Caco-2 (cell line): ENCODE measurements at regions not wholly inside any gene's neighbourhood (a gene's known extent, or its start where the extent isn't known, plus 50 kb on each side); places are given as distances from the start of the nearest gene placed in this dataset.

ENCODE experiments used
- BruUV-seq: library from RNA; stranded (reverse); fragments of 400-500 nt; replicated peaks from 2 replicates; lab custom pipeline; 2021; lab: Mats Ljungman, UMichigan
- CTCF ChIA-PET: fragments of 300-600 bp; sonication (Branson Sonifier 250); formaldehyde crosslinking; loops from one replicate; lab custom pipeline; 2022; ENCODE audit warnings: antibody characterized with exemption; lab: Charles Lee
- POLR2A ChIA-PET: fragments of 300-600 bp; sonication (Branson Sonifier 250); formaldehyde crosslinking; loops from one replicate; lab custom pipeline; 2022; ENCODE audit warnings: antibody characterized with exemption; lab: Charles Lee
- DNase-seq, 2 experiments: peaks; one replicate each; pipeline versions ENCODE4 v3.0.0 to v3.0.0-alpha.2; 2020 to 2022
- H3K27me3 ChIP-seq: replicated peaks from 2 replicates; pipeline ENCODE4 v1.6.0; 2011; ENCODE audit warnings: low read length; ENCODE audit not compliant: control insufficient read depth, insufficient read depth
- H3K36me3 ChIP-seq: 2 replicates; pipeline ENCODE4 v1.5.1; 2011; ENCODE audit warnings: low read length; ENCODE audit not compliant: control insufficient read depth, insufficient read depth
- H3K4me1 ChIP-seq: fragments of 250-450 bp; sonication (Bioruptor Pico); 2 replicates; pipeline ENCODE4 v1.5.1; 2020; ENCODE audit warnings: mild to moderate bottlenecking
- H3K4me3 ChIP-seq: 2 replicates; pipeline ENCODE4 v1.5.1; 2011; ENCODE audit warnings: low read depth, mild to moderate bottlenecking, control low read depth, low read length
- H3K9me3 ChIP-seq: fragments of 250-450 bp; sonication (Bioruptor Pico); 2 replicates; pipeline ENCODE4 v1.5.1; 2020; ENCODE audit warnings: mild to moderate bottlenecking, moderate library complexity
- H3K27ac Mint-ChIP-seq: one replicate; pipeline ENCODE4 v1.8.0; 2022; ENCODE audit warnings: mixed read lengths; ENCODE audit not compliant: unreplicated experiment
- H3K27me3 Mint-ChIP-seq: one replicate; pipeline ENCODE4 v1.8.0; 2022; ENCODE audit warnings: mixed read lengths; ENCODE audit not compliant: insufficient read depth, unreplicated experiment
- H3K36me3 Mint-ChIP-seq: one replicate; pipeline ENCODE4 v1.8.0; 2022; ENCODE audit warnings: mild to moderate bottlenecking, mixed read lengths; ENCODE audit not compliant: insufficient read depth, unreplicated experiment
- H3K4me1 Mint-ChIP-seq: one replicate; pipeline ENCODE4 v1.8.0; 2022; ENCODE audit warnings: low read depth, mixed read lengths; ENCODE audit not compliant: unreplicated experiment
- H3K4me3 Mint-ChIP-seq: one replicate; pipeline ENCODE4 v1.8.0; 2022; ENCODE audit warnings: mild to moderate bottlenecking, moderate library complexity, mixed read lengths; ENCODE audit not compliant: unreplicated experiment
- H3K9me3 Mint-ChIP-seq: one replicate; pipeline ENCODE4 v1.8.0; 2022; ENCODE audit warnings: mixed read lengths; ENCODE audit not compliant: unreplicated experiment
- intact Hi-C: fragments of 100-400 bp; cut with micrococcal nuclease; formaldehyde crosslinking; loops from one replicate; pipeline ENCODE4 v1.10.0; 2022; ENCODE audit not compliant: unreplicated experiment
- TF ChIP-seq, protein P1 (sequence below), 2 experiments: fragments of 200-600 bp in 1 of 2; IDR thresholded peaks; 1 replicate in 1 of 2; 2 replicates in 1 of 2; pipeline versions ENCODE4 v1.5.1 to v1.8.0; 2011 to 2022; ENCODE audit warnings: antibody characterized with exemption in 1 of 2, control low read depth in 1 of 2, inconsistent platforms in 1 of 2, low read depth in 1 of 2, low read length in 1 of 2, mild to moderate bottlenecking in 1 of 2, moderate library complexity in 1 of 2; ENCODE audit not compliant: insufficient read depth in 1 of 2, severe bottlenecking in 1 of 2, unreplicated experiment in 1 of 2

DNA sequence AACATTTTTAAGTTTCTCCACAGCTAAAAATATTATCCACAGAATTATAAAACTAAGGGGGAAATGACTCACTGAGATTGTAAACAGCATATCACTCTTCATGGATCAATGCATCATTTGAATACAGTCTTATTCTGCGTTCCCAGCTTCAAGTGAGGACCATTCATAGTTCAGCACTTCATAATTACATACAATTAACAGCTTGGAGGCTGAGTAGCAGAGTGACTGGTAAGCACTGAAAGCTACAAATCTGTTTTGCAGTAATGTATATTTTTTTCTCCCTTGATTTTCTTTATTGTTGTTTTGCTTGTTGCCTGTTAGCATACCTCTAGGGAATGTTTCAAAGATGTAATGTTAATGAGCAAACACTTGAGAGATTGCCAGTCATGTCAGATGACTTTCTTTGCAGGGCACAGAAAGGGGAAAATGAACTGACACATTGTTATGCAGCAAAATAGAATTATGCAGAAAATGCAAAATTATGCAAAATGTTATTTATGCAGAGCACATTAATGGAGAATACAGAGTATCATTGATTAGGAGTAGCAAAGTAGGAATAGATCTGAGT lies 138.6 kb downstream of the RPS29 start:
- Mint-ChIP-seq H3K27me3 (no peaks in the 10 kb centered on the region), H3K9me3 (no peaks in the 10 kb centered on the region), H3K27ac (no peak overlapping the region), H3K4me3 (no peak overlapping the region), H3K4me1 (no peaks in the 10 kb centered on the region), H3K36me3 (no peaks in the 10 kb centered on the region)
- ChIA-PET POLR2A (no interaction called here), CTCF (interaction anchor here (1.7 kb wide), 1 partner anchor 14 kb away, joined by 4 read pairs; no protein-coding TSS in a partner anchor)
- TF ChIP-seq, protein P1, sequence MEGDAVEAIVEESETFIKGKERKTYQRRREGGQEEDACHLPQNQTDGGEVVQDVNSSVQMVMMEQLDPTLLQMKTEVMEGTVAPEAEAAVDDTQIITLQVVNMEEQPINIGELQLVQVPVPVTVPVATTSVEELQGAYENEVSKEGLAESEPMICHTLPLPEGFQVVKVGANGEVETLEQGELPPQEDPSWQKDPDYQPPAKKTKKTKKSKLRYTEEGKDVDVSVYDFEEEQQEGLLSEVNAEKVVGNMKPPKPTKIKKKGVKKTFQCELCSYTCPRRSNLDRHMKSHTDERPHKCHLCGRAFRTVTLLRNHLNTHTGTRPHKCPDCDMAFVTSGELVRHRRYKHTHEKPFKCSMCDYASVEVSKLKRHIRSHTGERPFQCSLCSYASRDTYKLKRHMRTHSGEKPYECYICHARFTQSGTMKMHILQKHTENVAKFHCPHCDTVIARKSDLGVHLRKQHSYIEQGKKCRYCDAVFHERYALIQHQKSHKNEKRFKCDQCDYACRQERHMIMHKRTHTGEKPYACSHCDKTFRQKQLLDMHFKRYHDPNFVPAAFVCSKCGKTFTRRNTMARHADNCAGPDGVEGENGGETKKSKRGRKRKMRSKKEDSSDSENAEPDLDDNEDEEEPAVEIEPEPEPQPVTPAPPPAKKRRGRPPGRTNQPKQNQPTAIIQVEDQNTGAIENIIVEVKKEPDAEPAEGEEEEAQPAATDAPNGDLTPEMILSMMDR (IDR thresholded peaks at IDR 0.05; ENCODE audit: insufficient read depth in 1 of 2, low read depth in 1 of 2, low read length in 1 of 2, severe bottlenecking in 1 of 2, unreplicated experiment in 1 of 2), result no peak
- Histone ChIP-seq H3K27me3 (no peaks in the 10 kb centered on the region), H3K9me3 (no peaks in the 10 kb centered on the region), H3K4me1 (peaks cover 4% of the 10 kb centered on the region; the same call in 1 of the 2 replicates), H3K4me3 (no peak overlapping the region), H3K36me3 (no peaks in the 10 kb centered on the region)
- no TSS peak for BruUV-seq
- intact Hi-C loops, result no loop called here
- DNase-seq, result no peak

DNA sequence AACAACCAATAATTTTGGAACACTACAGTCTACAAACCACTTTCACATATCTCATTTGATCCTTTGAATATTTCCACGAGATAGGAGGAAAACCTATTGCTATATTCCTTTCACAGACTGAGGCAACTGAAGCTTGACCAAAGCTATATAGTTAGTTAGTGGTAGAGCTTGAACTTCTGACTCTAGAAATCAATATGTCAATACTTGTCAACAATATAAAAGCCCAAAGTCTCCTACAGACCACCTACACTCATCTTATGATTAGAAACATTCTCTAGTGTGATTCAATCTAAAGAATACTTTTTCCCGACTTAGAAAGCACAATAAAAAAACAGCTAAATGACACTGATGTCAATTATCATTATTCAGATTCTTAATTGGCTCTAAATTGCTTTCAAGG lies 139.4 kb downstream of the RPS29 start:
- Mint-ChIP-seq H3K36me3 (no peaks in the 10 kb centered on the region), H3K27me3 (peaks cover under 1% of the 10 kb centered on the region), H3K4me3 (no peak overlapping the region), H3K4me1 (no peaks in the 10 kb centered on the region), H3K9me3 (no peaks in the 10 kb centered on the region), H3K27ac (no peak overlapping the region)
- Histone ChIP-seq H3K36me3 (no peaks in the 10 kb centered on the region), H3K4me1 (peaks cover 4% of the 10 kb centered on the region; the same call in 1 of the 2 replicates), H3K4me3 (no peak overlapping the region), H3K27me3 (no peaks in the 10 kb centered on the region), H3K9me3 (no peaks in the 10 kb centered on the region)
- no TSS peak for BruUV-seq
- ChIA-PET POLR2A (no interaction called here), CTCF (interaction anchor here (1.4 to 1.7 kb wide), 2 partner anchors 15 to 51 kb away, joined by 3 to 4 read pairs; no protein-coding TSS in a partner anchor)
- TF ChIP-seq, protein P1 (IDR thresholded peaks at IDR 0.05; ENCODE audit: insufficient read depth in 1 of 2, low read depth in 1 of 2, low read length in 1 of 2, severe bottlenecking in 1 of 2, unreplicated experiment in 1 of 2), result no peak
- intact Hi-C loops, result no loop called here
- no peak for DNase-seq

DNA sequence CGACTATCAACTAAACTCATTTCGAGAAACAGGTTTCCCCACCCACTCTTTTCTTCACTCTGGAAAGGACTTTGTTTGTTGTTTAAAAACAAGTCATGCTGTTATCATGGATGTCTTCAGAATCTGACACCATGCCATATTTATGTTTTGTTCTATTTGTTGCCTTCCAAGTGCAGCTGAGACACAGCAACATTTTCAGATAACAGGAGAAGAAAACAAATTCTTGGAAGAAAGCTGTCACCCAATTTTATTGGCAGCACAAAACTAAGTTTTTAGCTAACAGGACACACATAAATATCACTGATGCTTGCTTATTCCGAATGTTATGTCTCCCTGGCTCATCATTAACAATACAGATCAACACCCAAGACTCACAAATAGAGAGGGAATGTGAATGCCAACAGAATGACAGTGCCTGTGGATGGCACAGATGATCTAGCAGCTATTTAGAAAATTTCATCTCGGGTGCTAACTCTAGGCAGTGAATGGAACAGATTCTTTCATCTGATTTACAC lies 147.9 kb downstream of the RPS29 start:
- Histone ChIP-seq H3K9me3 (peaks cover 3% of the 10 kb centered on the region; the same call in 1 of the 2 replicates), H3K36me3 (no peaks in the 10 kb centered on the region), H3K4me1 (no peaks in the 10 kb centered on the region), H3K27me3 (no peaks in the 10 kb centered on the region), H3K4me3 (no peak overlapping the region)
- Mint-ChIP-seq H3K27ac (no peak overlapping the region), H3K27me3 (peaks cover 12% of the 10 kb centered on the region), H3K4me3 (no peak overlapping the region), H3K9me3 (no peaks in the 10 kb centered on the region), H3K36me3 (no peaks in the 10 kb centered on the region), H3K4me1 (no peaks in the 10 kb centered on the region)
- ChIA-PET CTCF (no interaction called here), POLR2A (no interaction called here)
- intact Hi-C loops, result no loop called here
- DNase-seq, result no peak
- TF ChIP-seq, protein P1 (IDR thresholded peaks at IDR 0.05; ENCODE audit: insufficient read depth in 1 of 2, low read depth in 1 of 2, low read length in 1 of 2, severe bottlenecking in 1 of 2, unreplicated experiment in 1 of 2), result no peak
- BruUV-seq, result no TSS peak
